ENCODE measurements at regions not wholly inside any gene's neighbourhood (a gene's known extent, or its start where the extent isn't known, plus 50 kb on each side); places are given as distances from the start of the nearest gene placed in this dataset.

GRCh38 chr21:23578027-23578426, 2029.3 kb downstream of the MRPL39 start:
- dilution Hi-C loops (cut with MboI; ENCODE audit: extremely low pct_ligation_motif_present, low sequenced_read_pairs) (no loop called here), intact Hi-C loops (cut with micrococcal nuclease) (no loop called here)
- Histone ChIP-seq H3K36me3 (ENCODE audit: control insufficient read depth in 2 of 2, extremely low read depth in 1 of 2, insufficient read depth in 2 of 2, low read length in 2 of 2) (no peaks in the 10 kb centered on the region), H3K9me1 (replicated peaks; ENCODE audit: control insufficient read depth, extremely low read depth, insufficient read depth, low read length) (no peaks in the 10 kb centered on the region), H3K4me3 (replicated peaks in 1 of 3; ENCODE audit: insufficient read depth in 1 of 3, low read depth in 1 of 3, low read length in 3 of 3) (no peak overlapping the region), H3K27me3 (ENCODE audit: control insufficient read depth in 2 of 2, insufficient read depth in 2 of 2, low read length in 2 of 2) (no peaks in the 10 kb centered on the region), H3K9ac (replicated peaks; ENCODE audit: extremely low read depth, insufficient read depth, low read length) (no peak overlapping the region), H3K9me3 (replicated peaks; ENCODE audit: control insufficient read depth, insufficient read depth, low read length) (no peaks in the 10 kb centered on the region), H3K4me2 (ENCODE audit: insufficient read depth, low read length) (no peak overlapping the region), H3K79me2 (ENCODE audit: control insufficient read depth, insufficient read depth, low read length) (no peaks in the 10 kb centered on the region), H3K27ac (ENCODE audit: insufficient read depth, low read depth, low read length) (no peak overlapping the region), H2AFZ (ENCODE audit: low read depth, low read length) (no peak overlapping the region), H3K4me1 (ENCODE audit: control insufficient read depth, extremely low read depth, insufficient read depth, low read length) (no peaks in the 10 kb centered on the region), H4K20me1 (replicated peaks; ENCODE audit: control insufficient read depth, extremely low read depth, insufficient read depth, low read length) (no peaks in the 10 kb centered on the region)
- no peak for TF ChIP-seq MAX (IDR thresholded peaks at IDR 0.05; ENCODE audit: insufficient read depth, insufficient read length)
- no peak for TF ChIP-seq POLR2A (IDR thresholded peaks at IDR 0.05; ENCODE audit: low read depth, low read length)
- TF ChIP-seq MYC (IDR thresholded peaks at IDR 0.05; ENCODE audit: low read depth, low read length): no peak
- TF ChIP-seq CTCF (IDR thresholded peaks at IDR 0.05; ENCODE audit: extremely low read depth in 1 of 2, insufficient read depth in 1 of 2, low read depth in 1 of 2, low read length in 2 of 2): no peak
- TF ChIP-seq GATA2 (IDR thresholded peaks at IDR 0.05; ENCODE audit: insufficient read depth, insufficient read length, low read depth, low read length): no peak
- no peak for TF ChIP-seq EZH2 (IDR thresholded peaks at IDR 0.05; ENCODE audit: borderline replicate concordance, low read depth, low read length, severe bottlenecking)
- TF ChIP-seq JUN (IDR thresholded peaks at IDR 0.05; ENCODE audit: borderline replicate concordance, insufficient read depth, insufficient read length, low read depth): no peak
- CTCF ChIA-PET: no interaction called here
- FAIRE-seq (no peak), DNase-seq (ENCODE audit: low read depth, low spot score) (no peak)
- BruUV-seq (replicated peaks): no TSS peak
- POLR2A ChIA-PET: no interaction called here

Data from endothelial cell of umbilical vein (primary cell).